GM23338 (cell line): ENCODE measurements at regions not wholly inside any gene's neighbourhood (a gene's known extent, or its start where the extent isn't known, plus 50 kb on each side); places are given as distances from the start of the nearest gene placed in this dataset.
A peak's percentile ranks its signal among the peaks of the same experiment; 100 is the strongest.

Experiments
- ATAC-seq: fragments of 200-7000 bp; cut with Tn5 transposase; 3 replicates; pipeline ENCODE4 v1.9.1; 2020
- DNase-seq: peaks from one replicate; pipeline ENCODE4 v3.0.0-alpha.2; 2015; ENCODE audit warnings: low spot score
- H2AFZ ChIP-seq: fragments of 200-600 bp; sonication (generic); 2 replicates; pipeline ENCODE4 v1.8.0; 2016; ENCODE audit warnings: antibody characterized with exemption, mild to moderate bottlenecking, moderate library complexity
- H3F3A ChIP-seq: fragments of 200-600 bp; sonication (generic); replicated peaks from 2 replicates; pipeline ENCODE4 v1.8.0; 2017; ENCODE audit warnings: antibody characterized with exemption, mixed run types, low read depth
- H3K27ac ChIP-seq: fragments of 200-600 bp; sonication (generic); 2 replicates; pipeline ENCODE4 v1.6.1; 2016; ENCODE audit warnings: low read depth
- H3K27me3 ChIP-seq: fragments of 200-600 bp; sonication (generic); 2 replicates; pipeline ENCODE4 v1.8.0; 2016; ENCODE audit warnings: mild to moderate bottlenecking, mixed run types, moderate library complexity; ENCODE audit not compliant: insufficient read depth
- H3K36me3 ChIP-seq: fragments of 200-600 bp; sonication (generic); 2 replicates; pipeline ENCODE4 v1.8.0; 2016; ENCODE audit warnings: mild to moderate bottlenecking; ENCODE audit not compliant: insufficient read depth
- H3K4me1 ChIP-seq: fragments of 200-600 bp; sonication (generic); 2 replicates; pipeline ENCODE4 v1.8.0; 2016; ENCODE audit warnings: mild to moderate bottlenecking, moderate library complexity; ENCODE audit not compliant: insufficient read depth
- H3K4me2 ChIP-seq: fragments of 200-600 bp; sonication (generic); 2 replicates; pipeline ENCODE4 v1.7.1; 2017; ENCODE audit warnings: mixed run types
- H3K4me3 ChIP-seq: fragments of 200-600 bp; sonication (generic); 2 replicates; pipeline ENCODE4 v1.6.1; 2016; ENCODE audit warnings: mixed run types
- H3K79me2 ChIP-seq: fragments of 200-600 bp; sonication (generic); replicated peaks from 2 replicates; pipeline ENCODE4 v1.8.0; 2017; ENCODE audit warnings: mild to moderate bottlenecking; ENCODE audit not compliant: insufficient read depth
- H3K9me2 ChIP-seq: fragments of 200-600 bp; sonication (generic); 2 replicates; pipeline ENCODE4 v1.8.0; 2017; ENCODE audit not compliant: insufficient read depth
- H4K20me1 ChIP-seq: fragments of 200-600 bp; sonication (generic); replicated peaks from 2 replicates; pipeline ENCODE4 v1.8.0; 2017; ENCODE audit warnings: mild to moderate bottlenecking; ENCODE audit not compliant: insufficient read depth
- H3K27ac Mint-ChIP-seq: 2 replicates; pipeline ENCODE4 v1.8.0; 2020; ENCODE audit warnings: inconsistent platforms, mild to moderate bottlenecking, moderate library complexity, mixed read lengths
- H3K27me3 Mint-ChIP-seq: 3 replicates; pipeline ENCODE4 v1.8.0; 2022; ENCODE audit warnings: low read depth, mild to moderate bottlenecking, moderate library complexity, mixed read lengths, inconsistent platforms; ENCODE audit not compliant: insufficient read depth, poor library complexity
- H3K36me3 Mint-ChIP-seq: 3 replicates; pipeline ENCODE4 v1.8.0; 2021; ENCODE audit warnings: low read depth, mild to moderate bottlenecking, inconsistent platforms, moderate library complexity, mixed read lengths
- H3K4me1 Mint-ChIP-seq: 3 replicates; pipeline ENCODE4 v1.8.0; 2020; ENCODE audit warnings: mild to moderate bottlenecking, inconsistent platforms, mixed read lengths
- H3K4me3 Mint-ChIP-seq: 3 replicates; pipeline ENCODE4 v1.8.0; 2021; ENCODE audit warnings: moderate library complexity, mild to moderate bottlenecking, inconsistent platforms, mixed read lengths
- H3K9me3 Mint-ChIP-seq: 3 replicates; pipeline ENCODE4 v1.8.0; 2020; ENCODE audit warnings: moderate library complexity, mild to moderate bottlenecking, inconsistent platforms, mixed read lengths
- EZH2 ChIP-seq: fragments of 200-600 bp; sonication (generic); IDR thresholded peaks from one replicate; pipeline ENCODE4 v1.8.0; 2017; ENCODE audit warnings: antibody characterized with exemption, mild to moderate bottlenecking, low read depth; ENCODE audit not compliant: unreplicated experiment
- EZH2phosphoT487 ChIP-seq: fragments of 200-600 bp; sonication (generic); IDR thresholded peaks from one replicate; pipeline ENCODE4 v1.8.1; 2018; ENCODE audit warnings: antibody characterized with exemption; ENCODE audit not compliant: unreplicated experiment
- NANOG ChIP-seq: IDR thresholded peaks from 2 replicates; pipeline ENCODE4 v1.6.1; 2016; ENCODE audit warnings: antibody characterized with exemption, borderline replicate concordance
- POLR2AphosphoS5 ChIP-seq: IDR thresholded peaks from 2 replicates; pipeline ENCODE4 v1.6.1; 2016; ENCODE audit warnings: antibody characterized with exemption, low read depth
- STAT1 ChIP-seq: IDR thresholded peaks from one replicate; pipeline ENCODE4 v1.6.1; 2016; ENCODE audit warnings: antibody characterized with exemption; ENCODE audit not compliant: unreplicated experiment
- ZNF114 ChIP-seq: fragments of 250-450 bp; sonication (Bioruptor Pico); IDR thresholded peaks from 2 replicates; pipeline ENCODE4 v1.5.0; 2020; ENCODE audit warnings: mild to moderate bottlenecking, moderate library complexity
- ZNF331 ChIP-seq: fragments of 250-450 bp; sonication (Bioruptor Pico); IDR thresholded peaks from 2 replicates; pipeline ENCODE4 v1.5.0; 2020; ENCODE audit warnings: low read depth, mild to moderate bottlenecking, moderate library complexity
- TF ChIP-seq, protein P1 (sequence below): IDR thresholded peaks from one replicate; pipeline ENCODE4 v1.6.1; 2018; ENCODE audit warnings: antibody characterized with exemption; ENCODE audit not compliant: unreplicated experiment
- TF ChIP-seq, protein P2 (sequence below): IDR thresholded peaks from 2 replicates; pipeline ENCODE4 v1.6.1; 2016; ENCODE audit warnings: antibody characterized with exemption
- TF ChIP-seq, protein P3 (sequence below), 2 experiments: fragments of 200-600 bp in 1 of 2; sonication (generic) in 1 of 2; conservative IDR thresholded peaks; 2 replicates each; pipeline versions ENCODE4 v1.5.1 to v1.6.1; 2016 to 2017; ENCODE audit warnings: antibody characterized with exemption in 2 of 2, low read depth in 2 of 2, mild to moderate bottlenecking in 2 of 2, moderate library complexity in 1 of 2

DNA sequence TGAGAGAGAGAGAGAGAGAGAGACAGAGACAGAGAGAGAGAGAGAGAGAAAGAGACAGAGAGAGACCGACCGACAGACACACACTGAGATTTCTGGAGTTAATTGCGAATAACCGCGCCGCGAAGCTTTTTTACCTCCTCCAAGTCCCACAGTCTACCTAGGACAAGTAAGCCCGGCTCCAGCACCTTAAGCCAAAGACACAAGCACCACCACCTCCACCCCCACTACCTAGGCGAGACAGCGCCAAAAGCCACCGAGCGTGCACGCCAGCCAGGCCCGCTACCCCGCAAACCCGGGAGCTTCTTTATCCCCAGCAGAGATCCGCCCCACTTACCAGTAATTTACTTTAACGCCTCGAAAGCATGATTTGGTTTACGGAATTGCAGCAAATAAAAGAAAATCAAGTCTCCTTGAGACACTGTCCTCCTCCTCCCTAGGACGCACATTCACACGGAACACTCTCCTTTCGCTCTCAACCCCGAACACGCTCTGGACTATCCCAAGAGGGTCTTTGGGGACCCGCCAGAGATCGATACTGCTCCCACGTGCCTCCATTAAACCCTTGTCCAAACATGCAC, 649.6 kb upstream of the DIPK2B start (continued):
- TF ChIP-seq, protein P1, sequence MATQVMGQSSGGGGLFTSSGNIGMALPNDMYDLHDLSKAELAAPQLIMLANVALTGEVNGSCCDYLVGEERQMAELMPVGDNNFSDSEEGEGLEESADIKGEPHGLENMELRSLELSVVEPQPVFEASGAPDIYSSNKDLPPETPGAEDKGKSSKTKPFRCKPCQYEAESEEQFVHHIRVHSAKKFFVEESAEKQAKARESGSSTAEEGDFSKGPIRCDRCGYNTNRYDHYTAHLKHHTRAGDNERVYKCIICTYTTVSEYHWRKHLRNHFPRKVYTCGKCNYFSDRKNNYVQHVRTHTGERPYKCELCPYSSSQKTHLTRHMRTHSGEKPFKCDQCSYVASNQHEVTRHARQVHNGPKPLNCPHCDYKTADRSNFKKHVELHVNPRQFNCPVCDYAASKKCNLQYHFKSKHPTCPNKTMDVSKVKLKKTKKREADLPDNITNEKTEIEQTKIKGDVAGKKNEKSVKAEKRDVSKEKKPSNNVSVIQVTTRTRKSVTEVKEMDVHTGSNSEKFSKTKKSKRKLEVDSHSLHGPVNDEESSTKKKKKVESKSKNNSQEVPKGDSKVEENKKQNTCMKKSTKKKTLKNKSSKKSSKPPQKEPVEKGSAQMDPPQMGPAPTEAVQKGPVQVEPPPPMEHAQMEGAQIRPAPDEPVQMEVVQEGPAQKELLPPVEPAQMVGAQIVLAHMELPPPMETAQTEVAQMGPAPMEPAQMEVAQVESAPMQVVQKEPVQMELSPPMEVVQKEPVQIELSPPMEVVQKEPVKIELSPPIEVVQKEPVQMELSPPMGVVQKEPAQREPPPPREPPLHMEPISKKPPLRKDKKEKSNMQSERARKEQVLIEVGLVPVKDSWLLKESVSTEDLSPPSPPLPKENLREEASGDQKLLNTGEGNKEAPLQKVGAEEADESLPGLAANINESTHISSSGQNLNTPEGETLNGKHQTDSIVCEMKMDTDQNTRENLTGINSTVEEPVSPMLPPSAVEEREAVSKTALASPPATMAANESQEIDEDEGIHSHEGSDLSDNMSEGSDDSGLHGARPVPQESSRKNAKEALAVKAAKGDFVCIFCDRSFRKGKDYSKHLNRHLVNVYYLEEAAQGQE, result no peak
- TF ChIP-seq EZH2 (no peak), NANOG (no peak), EZH2phosphoT487 (no peak), POLR2AphosphoS5 (no peak)
- TF ChIP-seq, protein P2, sequence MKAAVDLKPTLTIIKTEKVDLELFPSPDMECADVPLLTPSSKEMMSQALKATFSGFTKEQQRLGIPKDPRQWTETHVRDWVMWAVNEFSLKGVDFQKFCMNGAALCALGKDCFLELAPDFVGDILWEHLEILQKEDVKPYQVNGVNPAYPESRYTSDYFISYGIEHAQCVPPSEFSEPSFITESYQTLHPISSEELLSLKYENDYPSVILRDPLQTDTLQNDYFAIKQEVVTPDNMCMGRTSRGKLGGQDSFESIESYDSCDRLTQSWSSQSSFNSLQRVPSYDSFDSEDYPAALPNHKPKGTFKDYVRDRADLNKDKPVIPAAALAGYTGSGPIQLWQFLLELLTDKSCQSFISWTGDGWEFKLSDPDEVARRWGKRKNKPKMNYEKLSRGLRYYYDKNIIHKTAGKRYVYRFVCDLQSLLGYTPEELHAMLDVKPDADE, result no peak

DNA sequence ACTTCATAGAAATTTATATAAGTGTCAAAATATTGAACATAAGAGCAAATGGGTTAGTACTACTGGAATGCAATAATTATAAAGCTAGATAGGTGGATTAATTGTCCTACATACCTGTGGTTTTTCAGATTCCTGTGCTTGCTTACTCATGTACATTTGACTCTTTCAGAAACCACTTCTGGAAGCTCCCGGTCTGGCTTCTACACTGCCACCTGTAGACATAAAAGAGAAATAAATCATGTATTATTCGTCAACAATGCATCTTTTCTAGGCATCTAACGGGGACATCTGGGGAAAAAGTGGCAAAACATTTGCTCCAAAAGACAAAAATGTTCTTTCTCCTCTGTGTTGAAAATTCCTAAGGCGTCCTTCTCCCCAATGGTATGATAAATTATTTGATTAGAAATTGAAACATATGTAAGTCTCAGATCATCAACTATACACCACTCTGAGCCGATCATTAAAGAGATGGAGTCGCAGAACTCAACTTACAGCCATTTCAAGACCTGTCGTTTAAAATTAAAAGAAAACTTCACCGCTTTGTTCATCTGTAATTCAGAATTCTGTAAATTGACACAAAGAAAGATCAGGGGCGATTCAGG, 648.7 kb upstream of the DIPK2B start:
- Histone ChIP-seq H3F3A (no peaks in the 10 kb centered on the region), H3K4me1 (peaks cover 19% of the 10 kb centered on the region; the same call in 1 of the 2 replicates), H3K4me2 (peak overlapping the region; percentile 83), H2AFZ (no peak overlapping the region), H3K79me2 (peaks cover 67% of the 10 kb centered on the region), H3K4me3 (peak overlapping the region; percentile 87), H3K36me3 (peaks cover 10% of the 10 kb centered on the region; the same call in 1 of the 2 replicates), H3K9me2 (no peaks in the 10 kb centered on the region), H3K27ac (no peak overlapping the region), H3K27me3 (no peaks in the 10 kb centered on the region), H4K20me1 (peaks cover 8% of the 10 kb centered on the region)
- Mint-ChIP-seq H3K4me3 (peak overlapping the region; percentile 99), H3K27ac (peak overlapping the region; percentile 99; the same call in 1 of the 2 replicates), H3K4me1 (peaks cover 31% of the 10 kb centered on the region), H3K9me3 (0 out of 3 replicates have a peak, but pooled peaks cover 2% of the 10 kb centered on the region), H3K36me3 (peaks cover 57% of the 10 kb centered on the region), H3K27me3 (no peaks in the 10 kb centered on the region)
- TF ChIP-seq ZNF114 (CRISPR knock-in tag) (no peak), ZNF331 (CRISPR knock-in tag) (no peak), STAT1 (no peak), EZH2phosphoT487 (no peak)
- TF ChIP-seq, protein P3, sequence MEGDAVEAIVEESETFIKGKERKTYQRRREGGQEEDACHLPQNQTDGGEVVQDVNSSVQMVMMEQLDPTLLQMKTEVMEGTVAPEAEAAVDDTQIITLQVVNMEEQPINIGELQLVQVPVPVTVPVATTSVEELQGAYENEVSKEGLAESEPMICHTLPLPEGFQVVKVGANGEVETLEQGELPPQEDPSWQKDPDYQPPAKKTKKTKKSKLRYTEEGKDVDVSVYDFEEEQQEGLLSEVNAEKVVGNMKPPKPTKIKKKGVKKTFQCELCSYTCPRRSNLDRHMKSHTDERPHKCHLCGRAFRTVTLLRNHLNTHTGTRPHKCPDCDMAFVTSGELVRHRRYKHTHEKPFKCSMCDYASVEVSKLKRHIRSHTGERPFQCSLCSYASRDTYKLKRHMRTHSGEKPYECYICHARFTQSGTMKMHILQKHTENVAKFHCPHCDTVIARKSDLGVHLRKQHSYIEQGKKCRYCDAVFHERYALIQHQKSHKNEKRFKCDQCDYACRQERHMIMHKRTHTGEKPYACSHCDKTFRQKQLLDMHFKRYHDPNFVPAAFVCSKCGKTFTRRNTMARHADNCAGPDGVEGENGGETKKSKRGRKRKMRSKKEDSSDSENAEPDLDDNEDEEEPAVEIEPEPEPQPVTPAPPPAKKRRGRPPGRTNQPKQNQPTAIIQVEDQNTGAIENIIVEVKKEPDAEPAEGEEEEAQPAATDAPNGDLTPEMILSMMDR (conservative IDR thresholded peaks at IDR 0.05; ENCODE audit: low read depth in 2 of 2), result peak in 1 of 2 experiments; percentile 24; a peak in 1 of 4 replicates
- ATAC-seq, result no peak
- DNase-seq, result peak; percentile 14
